WTC11 (cell line): ENCODE measurements at regions not wholly inside any gene's neighbourhood (a gene's known extent, or its start where the extent isn't known, plus 50 kb on each side); places are given as distances from the start of the nearest gene placed in this dataset.

ENCODE experiments used
- ATAC-seq: fragments of 200-7000 bp; cut with Tn5 transposase; 2 replicates; pipeline ENCODE4 v1.10.0; 2021; ENCODE audit warnings: mild to moderate bottlenecking, moderate library complexity
- CTCF ChIA-PET: fragments of 300-600 bp; sonication (Branson Sonifier 250); formaldehyde crosslinking; loops from one replicate; lab custom pipeline; 2021; ENCODE audit warnings: antibody characterized with exemption; lab: Charles Lee
- POLR2A ChIA-PET: fragments of 350-600 bp; sonication (Branson Sonifier 250); formaldehyde crosslinking; loops from one replicate; lab custom pipeline; 2021; ENCODE audit warnings: antibody characterized with exemption; lab: Charles Lee
- DNase-seq: peaks from one replicate; pipeline ENCODE4 v3.0.0; 2021; ENCODE audit warnings: low spot score
- H3K27ac Mint-ChIP-seq: 2 replicates; pipeline ENCODE4 v1.8.0; 2021; ENCODE audit warnings: mixed read lengths
- H3K27me3 Mint-ChIP-seq: 2 replicates; pipeline ENCODE4 v1.8.0; 2021; ENCODE audit warnings: low read depth, mild to moderate bottlenecking, moderate library complexity, mixed read lengths
- H3K36me3 Mint-ChIP-seq: 2 replicates; pipeline ENCODE4 v1.8.0; 2021; ENCODE audit warnings: mixed read lengths
- H3K4me1 Mint-ChIP-seq: 2 replicates; pipeline ENCODE4 v1.8.0; 2022; ENCODE audit warnings: mixed read lengths
- H3K4me3 Mint-ChIP-seq: 2 replicates; pipeline ENCODE4 v1.8.0; 2021; ENCODE audit warnings: mild to moderate bottlenecking, moderate library complexity, mixed read lengths
- H3K9me3 Mint-ChIP-seq: 2 replicates; pipeline ENCODE4 v1.8.0; 2021; ENCODE audit warnings: mixed read lengths
- AR ChIP-seq: fragments of 250-450 bp; sonication (Bioruptor Pico); IDR thresholded peaks from 2 replicates; pipeline ENCODE4 v1.9.0; 2021; ENCODE audit warnings: mild to moderate bottlenecking
- ARID4B ChIP-seq: sonication (generic); formaldehyde crosslinking; IDR thresholded peaks from 2 replicates; pipeline ENCODE4 v1.8.0; 2023; ENCODE audit warnings: missing genetic modification reagents, mild to moderate bottlenecking, borderline replicate concordance
- ATF1 ChIP-seq: sonication (generic); formaldehyde crosslinking; IDR thresholded peaks from 2 replicates; pipeline ENCODE4 v1.8.1; 2023; ENCODE audit warnings: mild to moderate bottlenecking, moderate library complexity, missing genetic modification reagents
- ATF3 ChIP-seq: sonication (generic); formaldehyde crosslinking; conservative IDR thresholded peaks from 2 replicates; pipeline ENCODE4 v1.8.1; 2022; ENCODE audit warnings: mild to moderate bottlenecking, missing genetic modification reagents
- CBFB ChIP-seq: sonication (generic); formaldehyde crosslinking; IDR thresholded peaks from 2 replicates; pipeline ENCODE4 v1.8.1; 2022; ENCODE audit warnings: mild to moderate bottlenecking, low read depth, missing genetic modification reagents
- CREB1 ChIP-seq: sonication (generic); formaldehyde crosslinking; IDR thresholded peaks from 2 replicates; pipeline ENCODE4 v1.8.0; 2023; ENCODE audit warnings: mild to moderate bottlenecking, missing genetic modification reagents
- ELF4 ChIP-seq: sonication (generic); formaldehyde crosslinking; IDR thresholded peaks from 2 replicates; pipeline ENCODE4 v1.8.1; 2022; ENCODE audit warnings: low read depth, mild to moderate bottlenecking, moderate library complexity, missing genetic modification reagents
- GABPB1 ChIP-seq: sonication (generic); formaldehyde crosslinking; IDR thresholded peaks from 2 replicates; pipeline ENCODE4 v1.8.1; 2023; ENCODE audit warnings: mild to moderate bottlenecking, missing genetic modification reagents
- JAZF1 ChIP-seq: fragments of 250-450 bp; sonication (Bioruptor Pico); IDR thresholded peaks from 2 replicates; pipeline ENCODE4 v1.9.0; 2021; ENCODE audit warnings: moderate library complexity, mild to moderate bottlenecking, inconsistent platforms
- JUN ChIP-seq: sonication (generic); formaldehyde crosslinking; IDR thresholded peaks from 2 replicates; pipeline ENCODE4 v1.8.0; 2023; ENCODE audit warnings: mild to moderate bottlenecking, missing genetic modification reagents
- KAT7 ChIP-seq: sonication (generic); formaldehyde crosslinking; IDR thresholded peaks from 2 replicates; pipeline ENCODE4 v1.8.1; 2023; ENCODE audit warnings: missing genetic modification reagents, mild to moderate bottlenecking, borderline replicate concordance
- NFATC4 ChIP-seq: fragments of 250-450 bp; sonication (Bioruptor Pico); IDR thresholded peaks from 2 replicates; pipeline ENCODE4 v1.9.0; 2021; ENCODE audit warnings: mild to moderate bottlenecking
- NFE2L1 ChIP-seq: sonication (generic); formaldehyde crosslinking; IDR thresholded peaks from 2 replicates; pipeline ENCODE4 v1.8.1; 2023; ENCODE audit warnings: missing genetic modification reagents
- NFYB ChIP-seq: sonication (generic); formaldehyde crosslinking; conservative IDR thresholded peaks from 2 replicates; pipeline ENCODE4 v1.8.0; 2022; ENCODE audit warnings: low read depth, missing genetic modification reagents
- NR1H2 ChIP-seq: sonication (generic); formaldehyde crosslinking; IDR thresholded peaks from 2 replicates; pipeline ENCODE4 v1.9.0; 2021; ENCODE audit warnings: mild to moderate bottlenecking, moderate library complexity, missing genetic modification reagents
- NR2C2 ChIP-seq: sonication (generic); formaldehyde crosslinking; IDR thresholded peaks from 2 replicates; pipeline ENCODE4 v1.8.0; 2022; ENCODE audit warnings: mild to moderate bottlenecking, missing genetic modification reagents
- SMAD3 ChIP-seq: sonication (generic); formaldehyde crosslinking; IDR thresholded peaks from 2 replicates; pipeline ENCODE4 v1.8.0; 2022; ENCODE audit warnings: missing genetic modification reagents, mild to moderate bottlenecking, borderline replicate concordance
- STAT6 ChIP-seq: sonication (generic); formaldehyde crosslinking; conservative IDR thresholded peaks from 2 replicates; pipeline ENCODE4 v1.8.1; 2023; ENCODE audit warnings: mild to moderate bottlenecking, low read depth, missing genetic modification reagents, moderate library complexity
- TCF7 ChIP-seq: sonication (generic); formaldehyde crosslinking; IDR thresholded peaks from 2 replicates; pipeline ENCODE4 v1.8.0; 2022; ENCODE audit warnings: mild to moderate bottlenecking, low read depth, missing genetic modification reagents, moderate library complexity
- ZNF138 ChIP-seq: sonication (generic); formaldehyde crosslinking; conservative IDR thresholded peaks from 2 replicates; pipeline ENCODE4 v1.8.1; 2022; ENCODE audit warnings: mild to moderate bottlenecking, moderate library complexity, missing genetic modification reagents
- TF ChIP-seq, protein P1 (sequence below): sonication (generic); formaldehyde crosslinking; IDR thresholded peaks from 2 replicates; pipeline ENCODE4 v1.8.0; 2022; ENCODE audit warnings: missing genetic modification reagents

GRCh38 chr16:86405319-86405718, 105.0 kb upstream of the FOXF1 start (continued):
- TF ChIP-seq AR (CRISPR knock-in tag) (no peak), CREB1 (CRISPR knock-in tag) (no peak), NFYB (CRISPR knock-in tag) (no peak), ZNF138 (CRISPR knock-in tag) (no peak), NFATC4 (CRISPR knock-in tag) (no peak), TCF7 (CRISPR knock-in tag) (no peak), ATF3 (CRISPR knock-in tag) (no peak), ATF1 (CRISPR knock-in tag) (no peak)
- TF ChIP-seq, protein P1, sequence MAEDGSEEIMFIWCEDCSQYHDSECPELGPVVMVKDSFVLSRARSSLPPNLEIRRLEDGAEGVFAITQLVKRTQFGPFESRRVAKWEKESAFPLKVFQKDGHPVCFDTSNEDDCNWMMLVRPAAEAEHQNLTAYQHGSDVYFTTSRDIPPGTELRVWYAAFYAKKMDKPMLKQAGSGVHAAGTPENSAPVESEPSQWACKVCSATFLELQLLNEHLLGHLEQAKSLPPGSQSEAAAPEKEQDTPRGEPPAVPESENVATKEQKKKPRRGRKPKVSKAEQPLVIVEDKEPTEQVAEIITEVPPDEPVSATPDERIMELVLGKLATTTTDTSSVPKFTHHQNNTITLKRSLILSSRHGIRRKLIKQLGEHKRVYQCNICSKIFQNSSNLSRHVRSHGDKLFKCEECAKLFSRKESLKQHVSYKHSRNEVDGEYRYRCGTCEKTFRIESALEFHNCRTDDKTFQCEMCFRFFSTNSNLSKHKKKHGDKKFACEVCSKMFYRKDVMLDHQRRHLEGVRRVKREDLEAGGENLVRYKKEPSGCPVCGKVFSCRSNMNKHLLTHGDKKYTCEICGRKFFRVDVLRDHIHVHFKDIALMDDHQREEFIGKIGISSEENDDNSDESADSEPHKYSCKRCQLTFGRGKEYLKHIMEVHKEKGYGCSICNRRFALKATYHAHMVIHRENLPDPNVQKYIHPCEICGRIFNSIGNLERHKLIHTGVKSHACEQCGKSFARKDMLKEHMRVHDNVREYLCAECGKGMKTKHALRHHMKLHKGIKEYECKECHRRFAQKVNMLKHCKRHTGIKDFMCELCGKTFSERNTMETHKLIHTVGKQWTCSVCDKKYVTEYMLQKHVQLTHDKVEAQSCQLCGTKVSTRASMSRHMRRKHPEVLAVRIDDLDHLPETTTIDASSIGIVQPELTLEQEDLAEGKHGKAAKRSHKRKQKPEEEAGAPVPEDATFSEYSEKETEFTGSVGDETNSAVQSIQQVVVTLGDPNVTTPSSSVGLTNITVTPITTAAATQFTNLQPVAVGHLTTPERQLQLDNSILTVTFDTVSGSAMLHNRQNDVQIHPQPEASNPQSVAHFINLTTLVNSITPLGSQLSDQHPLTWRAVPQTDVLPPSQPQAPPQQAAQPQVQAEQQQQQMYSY (CRISPR knock-in tag), result no peak

DNA sequence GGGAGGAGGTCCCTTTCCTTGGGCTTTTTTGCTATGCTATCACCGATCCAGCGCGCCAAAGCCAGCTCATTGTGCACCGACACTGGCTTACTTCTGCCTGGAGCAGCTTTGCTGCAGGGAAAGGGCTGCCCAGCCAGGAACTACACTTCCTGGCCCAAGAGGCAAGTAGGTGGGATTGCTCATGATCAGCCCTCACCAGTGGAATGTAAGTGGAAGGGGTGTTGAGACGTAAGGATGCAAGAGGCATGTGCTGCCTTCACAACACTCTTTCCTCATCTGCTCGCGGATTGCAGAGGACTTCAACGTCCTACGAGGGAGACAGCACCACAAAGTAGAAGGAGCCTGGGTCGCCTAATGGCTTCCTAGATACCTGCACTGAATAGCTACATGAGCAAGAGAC, 104.3 kb upstream of the FOXF1 start:
- H3K27me3 Mint-ChIP-seq, result peaks cover 4% of the 10 kb centered on the region
- CTCF ChIA-PET, result interaction anchor here (1.4 kb wide), 1 partner anchor 65 kb away, joined by 5 read pairs; no protein-coding TSS in a partner anchor
- H3K4me3 Mint-ChIP-seq, result no peak overlapping the region
- DNase-seq (no peak), ATAC-seq (no peak)
- H3K9me3 Mint-ChIP-seq, result peaks cover 10% of the 10 kb centered on the region
- peaks cover 8% of the 10 kb centered on the region for H3K36me3 Mint-ChIP-seq
- no peak overlapping the region; the same call in 1 of the 2 replicates for H3K27ac Mint-ChIP-seq
- POLR2A ChIA-PET, result no interaction called here
- H3K4me1 Mint-ChIP-seq, result peaks cover 29% of the 10 kb centered on the region
- no peak for TF ChIP-seq CBFB (CRISPR knock-in tag)
- no peak for TF ChIP-seq NFE2L1 (CRISPR knock-in tag)
- TF ChIP-seq NR1H2 (CRISPR knock-in tag), result no peak
- no peak for TF ChIP-seq SMAD3 (CRISPR knock-in tag)
- TF ChIP-seq GABPB1, result no peak
- TF ChIP-seq NR2C2 (CRISPR knock-in tag), result no peak
- no peak for TF ChIP-seq JAZF1
- no peak for TF ChIP-seq ARID4B (CRISPR knock-in tag)
- no peak for TF ChIP-seq ELF4 (CRISPR knock-in tag)
- TF ChIP-seq KAT7 (CRISPR knock-in tag), result no peak
- no peak for TF ChIP-seq JUN (CRISPR knock-in tag)
- TF ChIP-seq STAT6 (CRISPR knock-in tag), result no peak
